ENCODE measurements at regions not wholly inside any gene's neighbourhood (a gene's known extent, or its start where the extent isn't known, plus 50 kb on each side); places are given as distances from the start of the nearest gene placed in this dataset.

DNA sequence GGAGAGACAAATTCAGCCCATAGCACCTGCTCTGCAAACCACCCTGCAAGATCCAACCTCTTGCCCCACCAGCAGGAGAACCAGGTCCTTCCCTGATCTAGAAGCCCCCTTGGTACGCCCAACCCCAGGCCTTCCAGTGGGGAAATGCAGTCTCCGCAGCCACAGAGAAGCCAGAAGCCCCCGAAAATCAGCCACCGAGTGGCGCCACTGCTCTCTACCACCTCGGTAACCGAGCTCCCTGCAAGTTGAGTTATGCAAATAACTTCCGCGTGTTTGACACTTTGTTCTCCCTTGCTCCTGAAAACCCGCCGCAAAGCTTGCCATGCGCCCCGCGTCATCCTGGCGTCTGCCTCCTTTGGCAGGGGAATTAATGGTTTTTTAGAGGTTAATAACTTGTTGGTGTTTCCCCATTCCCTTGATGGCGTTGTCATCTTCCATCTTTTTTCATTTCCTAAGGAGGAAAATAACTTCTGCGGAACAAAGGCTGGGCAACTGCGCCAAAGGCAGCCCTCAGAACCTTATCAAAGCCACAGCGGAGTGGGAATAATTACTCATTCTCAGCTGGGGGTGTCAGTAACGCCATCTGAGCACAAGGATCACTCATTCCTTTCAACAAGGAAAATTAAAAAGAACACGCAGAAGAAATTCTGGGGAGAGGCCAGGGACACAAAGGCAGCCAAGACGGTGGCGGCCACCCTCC lies 60.4 kb downstream of the FZD10 start:
- no peak for TF ChIP-seq TARDBP (IDR thresholded peaks at IDR 0.05)
- TF ChIP-seq BHLHE40 (IDR thresholded peaks at IDR 0.05; ENCODE audit: borderline replicate concordance), result no peak
- no peak for TF ChIP-seq FOXA1 (IDR thresholded peaks at IDR 0.05)
